ENCODE measurements at regions not wholly inside any gene's neighbourhood (a gene's known extent, or its start where the extent isn't known, plus 50 kb on each side); places are given as distances from the start of the nearest gene placed in this dataset.
"Not testable (repeated sequence)": the region's sequence is repeated elsewhere in the genome, so short reads cannot be mapped to it uniquely, and the experiment has no call there.

- not testable (repeated sequence) for H3K27ac ChIP-seq (ENCODE audit: low read depth, low read length)
- WGBS (ENCODE audit: insufficient coverage): 93% methylated on average over 2 of the region's 4 CpGs
Observed at GRCh38 chr5:71400626-71401025, 54.8 kb upstream of the BDP1 start.

GRCh38 chr5:71401150-71401549 is 54.3 kb upstream of the BDP1 start:
- DNase-seq (ENCODE audit: low read depth in 4 of 6, low spot score in 6 of 6); H3K9me3 ChIP-seq (ENCODE audit: control insufficient read depth, insufficient read depth, low read length); H3K27ac ChIP-seq (ENCODE audit: low read depth, low read length); H3K4me1 ChIP-seq (ENCODE audit: control insufficient read depth, insufficient read depth, low read length); H3K4me3 ChIP-seq (ENCODE audit: low read depth, low read length); H3K27me3 ChIP-seq (ENCODE audit: control insufficient read depth, insufficient read depth, low read length); H3K36me3 ChIP-seq (ENCODE audit: control insufficient read depth, insufficient read depth, low read length): not testable (repeated sequence)
- no CpG with 5 or more reads among the region's 2 CpGs for WGBS (ENCODE audit: insufficient coverage)

More at GRCh38 chr5:71400626-71401025, 54.8 kb upstream of the BDP1 start:
- H3K27me3 ChIP-seq (ENCODE audit: control insufficient read depth, insufficient read depth, low read length); H3K4me1 ChIP-seq (ENCODE audit: control insufficient read depth, insufficient read depth, low read length); H3K4me3 ChIP-seq (ENCODE audit: low read depth, low read length); H3K36me3 ChIP-seq (ENCODE audit: control insufficient read depth, insufficient read depth, low read length); H3K9me3 ChIP-seq (ENCODE audit: control insufficient read depth, insufficient read depth, low read length): not testable (repeated sequence)
- peak in 2 of 6 donors; percentile 17 to 40 for DNase-seq (ENCODE audit: low read depth in 4 of 6, low spot score in 6 of 6)

GRCh38 chr5:71401564-71401963 is 53.9 kb upstream of the BDP1 start:
- H3K4me3 ChIP-seq (ENCODE audit: low read depth, low read length); DNase-seq (ENCODE audit: low read depth in 4 of 6, low spot score in 6 of 6); H3K27ac ChIP-seq (ENCODE audit: low read depth, low read length); H3K36me3 ChIP-seq (ENCODE audit: control insufficient read depth, insufficient read depth, low read length); H3K4me1 ChIP-seq (ENCODE audit: control insufficient read depth, insufficient read depth, low read length); H3K27me3 ChIP-seq (ENCODE audit: control insufficient read depth, insufficient read depth, low read length); H3K9me3 ChIP-seq (ENCODE audit: control insufficient read depth, insufficient read depth, low read length): not testable (repeated sequence)
- no CpG with 5 or more reads among the region's 3 CpGs for WGBS (ENCODE audit: insufficient coverage)

GRCh38 chr5:71404441-71404840 is 51.0 kb upstream of the BDP1 start:
- DNase-seq (ENCODE audit: low read depth in 4 of 6, low spot score in 6 of 6): peak in 1 of 6 donors; percentile 80
- H3K27ac ChIP-seq (ENCODE audit: low read depth, low read length); H3K9me3 ChIP-seq (ENCODE audit: control insufficient read depth, insufficient read depth, low read length); H3K27me3 ChIP-seq (ENCODE audit: control insufficient read depth, insufficient read depth, low read length); H3K4me1 ChIP-seq (ENCODE audit: control insufficient read depth, insufficient read depth, low read length); H3K36me3 ChIP-seq (ENCODE audit: control insufficient read depth, insufficient read depth, low read length); H3K4me3 ChIP-seq (ENCODE audit: low read depth, low read length): not testable (repeated sequence)
- no CpG with 5 or more reads among the region's 5 CpGs for WGBS (ENCODE audit: insufficient coverage)

GRCh38 chr5:71404936-71405335 is 50.5 kb upstream of the BDP1 start:
- H3K27me3 ChIP-seq (ENCODE audit: control insufficient read depth, insufficient read depth, low read length); H3K27ac ChIP-seq (ENCODE audit: low read depth, low read length); H3K4me1 ChIP-seq (ENCODE audit: control insufficient read depth, insufficient read depth, low read length); DNase-seq (ENCODE audit: low read depth in 4 of 6, low spot score in 6 of 6); H3K4me3 ChIP-seq (ENCODE audit: low read depth, low read length); H3K9me3 ChIP-seq (ENCODE audit: control insufficient read depth, insufficient read depth, low read length); H3K36me3 ChIP-seq (ENCODE audit: control insufficient read depth, insufficient read depth, low read length): not testable (repeated sequence)
- WGBS (ENCODE audit: insufficient coverage): no CpG with 5 or more reads among the region's 2 CpGs
